ENCODE measurements at regions not wholly inside any gene's neighbourhood (a gene's known extent, or its start where the extent isn't known, plus 50 kb on each side); places are given as distances from the start of the nearest gene placed in this dataset.

GRCh38 chr9:13900449-13900848 is 413.5 kb downstream of the NFIB start:
- DNase-seq (ENCODE audit: low read depth): no peak
- no peak overlapping the region for H3K4me3 ChIP-seq (ENCODE audit: control insufficient read depth, low read depth, low read length)
- no peak for TF ChIP-seq CTCF (IDR thresholded peaks at IDR 0.05; ENCODE audit: control insufficient read depth, insufficient read depth, low read depth, low read length, missing control alignments)

- no peak overlapping the region for H3K4me3 ChIP-seq (ENCODE audit: control insufficient read depth, low read depth, low read length)
- no peak for DNase-seq (ENCODE audit: low read depth)
- TF ChIP-seq CTCF (IDR thresholded peaks at IDR 0.05; ENCODE audit: control insufficient read depth, insufficient read depth, low read depth, low read length, missing control alignments): no peak
Observed at GRCh38 chr9:13899924-13900323, 414.0 kb downstream of the NFIB start.

GRCh38 chr9:13898957-13899356 is 415.0 kb downstream of the NFIB start:
- H3K4me3 ChIP-seq (ENCODE audit: control insufficient read depth, low read depth, low read length): no peak overlapping the region
- no peak for DNase-seq (ENCODE audit: low read depth)
- no peak for TF ChIP-seq CTCF (IDR thresholded peaks at IDR 0.05; ENCODE audit: control insufficient read depth, insufficient read depth, low read depth, low read length, missing control alignments)

GRCh38 chr9:13896922-13897835 is 416.8 kb downstream of the NFIB start:
- no peak overlapping the region for H3K4me3 ChIP-seq (ENCODE audit: control insufficient read depth, low read depth, low read length)
- no peak for TF ChIP-seq CTCF (IDR thresholded peaks at IDR 0.05; ENCODE audit: control insufficient read depth, insufficient read depth, low read depth, low read length, missing control alignments)
- no peak for DNase-seq (ENCODE audit: low read depth)

GRCh38 chr9:13896047-13896446 is 417.9 kb downstream of the NFIB start:
- no peak for TF ChIP-seq CTCF (IDR thresholded peaks at IDR 0.05; ENCODE audit: control insufficient read depth, insufficient read depth, low read depth, low read length, missing control alignments)
- no peak overlapping the region for H3K4me3 ChIP-seq (ENCODE audit: control insufficient read depth, low read depth, low read length)
- DNase-seq (ENCODE audit: low read depth): no peak

GRCh38 chr9:13885258-13885657 is 428.7 kb downstream of the NFIB start:
- no peak for TF ChIP-seq CTCF (IDR thresholded peaks at IDR 0.05; ENCODE audit: control insufficient read depth, insufficient read depth, low read depth, low read length, missing control alignments)
- DNase-seq (ENCODE audit: low read depth): no peak
- H3K4me3 ChIP-seq (ENCODE audit: control insufficient read depth, low read depth, low read length): no peak overlapping the region

Data from AG09309 (cell line).